Right lobe of liver (tissue), 6 donors: ENCODE measurements at regions not wholly inside any gene's neighbourhood (a gene's known extent, or its start where the extent isn't known, plus 50 kb on each side); places are given as distances from the start of the nearest gene placed in this dataset.

ENCODE experiments used
- ATAC-seq, 4 donors: fragments of 200-7000 bp; cut with Tn5 transposase; one replicate each; pipeline ENCODE4 v1.9.1; 2020; ENCODE audit warnings: mild to moderate bottlenecking in 4 of 4, moderate library complexity in 4 of 4
- DNase-seq, 3 donors: peaks; one replicate each; pipeline ENCODE4 v3.0.0-alpha.2; 2020
- H3K27ac ChIP-seq, 3 donors: fragments of 200-600 bp; one replicate each; pipeline ENCODE4 v1.8.0; 2022
- H3K27me3 ChIP-seq, 2 donors: fragments of 200-600 bp; one replicate each; pipeline ENCODE4 v1.8.0; 2022
- H3K36me3 ChIP-seq, 4 donors: fragments of 200-600 bp; sonication (generic) in 1 of 4; one replicate each; pipeline versions ENCODE4 v1.5.1 to v1.8.0; 2017 to 2022; ENCODE audit warnings: control low read depth in 1 of 4
- H3K4me1 ChIP-seq, 4 donors: fragments of 200-600 bp; sonication (generic) in 1 of 4; one replicate each; pipeline versions ENCODE4 v1.5.1 to v1.8.0; 2017 to 2022; ENCODE audit warnings: control low read depth in 1 of 4
- H3K4me3 ChIP-seq, 3 donors: fragments of 200-600 bp; one replicate each; pipeline ENCODE4 v1.8.0; 2022
- H3K9me3 ChIP-seq, 4 donors: fragments of 200-600 bp; sonication (generic) in 1 of 4; one replicate each; pipeline versions ENCODE4 v1.5.1 to v1.8.0; 2017 to 2022; ENCODE audit warnings: control low read depth in 1 of 4
- CTCF ChIP-seq, 4 donors: fragments of 200-600 bp in 3 of 4; fragments of 450-650 bp in 1 of 4; IDR thresholded peaks; one replicate each; pipeline versions ENCODE4 v1.5.1 to v1.8.0; 2016 to 2022; ENCODE audit warnings: antibody characterized with exemption in 4 of 4, mild to moderate bottlenecking in 2 of 4
- POLR2A ChIP-seq: fragments of 450-650 bp; IDR thresholded peaks from one replicate; pipeline ENCODE4 v1.6.1; 2017; ENCODE audit warnings: antibody characterized with exemption, mild to moderate bottlenecking
- WGBS: methylation state at CpG from one replicate; pipeline ENCODE4 v1.1.6; 2018; ENCODE audit warnings: low coverage, low lambda C conversion rate; ENCODE audit not compliant: insufficient coverage; ENCODE audit errors: missing lambda C conversion rate; 5-methylcytosine and 5-hydroxymethylcytosine counted together
- intact Hi-C, 2 donors: fragments of 100-400 bp; cut with DNase I; formaldehyde crosslinking; loops; one replicate each; pipeline versions ENCODE4 v1.11.2 to v1.14.1; 2022
- donor health status: DM: no; HTN: yes; CAD: no.
- donor health status: DM: no; HTN: no; CAD: no.
- donor health status: DM: no; HTN: no; CAD: no.
- donor health status: DM: no; HTN: yes; CAD: no.
- donor health status: DM: no; HTN: yes; CAD: no.

GRCh38 chr2:195471807-195472206, 185.2 kb upstream of the SLC39A10 start:
- H3K9me3 ChIP-seq = no peaks in the 10 kb centered on the region
- no peak for ATAC-seq
- 59% methylated on average over 4 of the region's 4 CpGs for WGBS
- no peak overlapping the region for H3K4me3 ChIP-seq
- intact Hi-C loops = no loop called here
- no peaks in the 10 kb centered on the region for H3K36me3 ChIP-seq
- no peaks in the 10 kb centered on the region for H3K4me1 ChIP-seq
- H3K27me3 ChIP-seq = no peaks in the 10 kb centered on the region
- DNase-seq = no peak
- no peak overlapping the region for H3K27ac ChIP-seq
- no peak for TF ChIP-seq POLR2A
- no peak for TF ChIP-seq CTCF (IDR thresholded peaks at IDR 0.05)

GRCh38 chr2:195471163-195471562, 185.9 kb upstream of the SLC39A10 start:
- ATAC-seq (no peak), DNase-seq (no peak)
- Histone ChIP-seq H3K27ac (no peak overlapping the region), H3K9me3 (no peaks in the 10 kb centered on the region), H3K4me1 (no peaks in the 10 kb centered on the region), H3K4me3 (no peak overlapping the region), H3K27me3 (no peaks in the 10 kb centered on the region), H3K36me3 (no peaks in the 10 kb centered on the region)
- TF ChIP-seq POLR2A (no peak), CTCF (IDR thresholded peaks at IDR 0.05) (no peak)
- intact Hi-C loops = no loop called here
- WGBS = 15% methylated on average over 2 of the region's 2 CpGs

- Histone ChIP-seq H3K27ac (no peak overlapping the region), H3K9me3 (no peaks in the 10 kb centered on the region), H3K4me3 (no peak overlapping the region), H3K4me1 (no peaks in the 10 kb centered on the region), H3K27me3 (no peaks in the 10 kb centered on the region), H3K36me3 (no peaks in the 10 kb centered on the region)
- DNase-seq (no peak), ATAC-seq (no peak)
- TF ChIP-seq POLR2A (no peak), CTCF (IDR thresholded peaks at IDR 0.05) (no peak)
- intact Hi-C loops = no loop called here
Observed at GRCh38 chr2:195470622-195471021, 186.4 kb upstream of the SLC39A10 start.

- H3K4me1 ChIP-seq = no peaks in the 10 kb centered on the region
- no peak overlapping the region for H3K4me3 ChIP-seq
- H3K36me3 ChIP-seq = no peaks in the 10 kb centered on the region
- no peak overlapping the region for H3K27ac ChIP-seq
- no peak for TF ChIP-seq CTCF (IDR thresholded peaks at IDR 0.05)
- 60% methylated on average over 2 of the region's 2 CpGs for WGBS
- no peak for DNase-seq
- H3K9me3 ChIP-seq = no peaks in the 10 kb centered on the region
- no peaks in the 10 kb centered on the region for H3K27me3 ChIP-seq
- ATAC-seq = no peak
- intact Hi-C loops = no loop called here
Observed at GRCh38 chr2:195468771-195469170, 188.3 kb upstream of the SLC39A10 start.

GRCh38 chr2:195466427-195466826, 190.6 kb upstream of the SLC39A10 start:
- TF ChIP-seq CTCF (IDR thresholded peaks at IDR 0.05) = no peak
- TF ChIP-seq POLR2A = no peak
- no peak overlapping the region for H3K4me3 ChIP-seq
- H3K4me1 ChIP-seq = no peaks in the 10 kb centered on the region
- no peaks in the 10 kb centered on the region for H3K27me3 ChIP-seq
- H3K36me3 ChIP-seq = no peaks in the 10 kb centered on the region
- H3K27ac ChIP-seq = no peak overlapping the region
- no peak for DNase-seq
- no peaks in the 10 kb centered on the region for H3K9me3 ChIP-seq
- no peak for ATAC-seq
- intact Hi-C loops = no loop called here
